ENCODE measurements at regions not wholly inside any gene's neighbourhood (a gene's known extent, or its start where the extent isn't known, plus 50 kb on each side); places are given as distances from the start of the nearest gene placed in this dataset.

DNA sequence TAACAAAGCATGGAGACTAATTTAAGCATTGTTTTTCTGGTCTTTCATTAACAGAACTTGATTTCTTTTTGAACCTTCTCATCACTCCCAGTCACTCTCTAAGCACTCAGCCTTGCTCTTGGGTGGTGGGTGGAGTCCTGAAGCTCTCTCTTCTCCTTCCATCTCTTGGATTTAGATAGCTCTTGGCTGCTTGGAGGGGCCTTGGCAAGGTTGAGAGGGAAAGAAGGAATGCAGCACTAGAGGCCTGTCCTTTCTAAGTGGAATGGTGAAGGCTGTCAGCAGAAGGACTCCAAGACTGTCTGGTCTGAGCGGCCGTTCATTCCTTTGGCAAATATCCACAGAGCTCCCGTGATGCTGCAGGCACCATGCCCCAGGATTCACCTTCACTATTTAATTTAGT is 168.6 kb upstream of the E2F8 start:
- TF ChIP-seq MYC (IDR thresholded peaks at IDR 0.05; ENCODE audit: low read depth, low read length) (no peak), POLR2A (IDR thresholded peaks at IDR 0.05; ENCODE audit: extremely low read depth, insufficient read length) (no peak)

Data from NB4 (cell line).